GM12873 (cell line): ENCODE measurements at regions not wholly inside any gene's neighbourhood (a gene's known extent, or its start where the extent isn't known, plus 50 kb on each side); places are given as distances from the start of the nearest gene placed in this dataset.

Experiments used
- CTCF ChIP-seq: IDR thresholded peaks from 2 replicates; pipeline ENCODE4 v1.5.1; 2012; ENCODE audit warnings: low read depth, mild to moderate bottlenecking, moderate library complexity, low read length, control low read depth; ENCODE audit not compliant: insufficient read depth; ENCODE audit errors: missing control alignments

GRCh38 chr2:22932288-22932687 lies 452.7 kb upstream of the KLHL29 start:
- no peak for TF ChIP-seq CTCF

GRCh38 chr2:22934747-22935146 lies 450.2 kb upstream of the KLHL29 start:
- TF ChIP-seq CTCF, result no peak

- TF ChIP-seq CTCF, result no peak
Observed at GRCh38 chr2:22942441-22942840, 442.5 kb upstream of the KLHL29 start.

GRCh38 chr2:22944143-22944542 lies 440.8 kb upstream of the KLHL29 start:
- no peak for TF ChIP-seq CTCF

GRCh38 chr2:22946553-22946952 lies 438.4 kb upstream of the KLHL29 start:
- no peak for TF ChIP-seq CTCF

- TF ChIP-seq CTCF, result no peak
Observed at GRCh38 chr2:22947741-22948140, 437.2 kb upstream of the KLHL29 start.

- no peak for TF ChIP-seq CTCF
Observed at GRCh38 chr2:22950431-22950830, 434.5 kb upstream of the KLHL29 start.
